SK-N-SH (cell line): ENCODE measurements at regions not wholly inside any gene's neighbourhood (a gene's known extent, or its start where the extent isn't known, plus 50 kb on each side); places are given as distances from the start of the nearest gene placed in this dataset.

Experiments used
- CTCF ChIP-seq: fragments of 200-600 bp; sonication (generic); IDR thresholded peaks from 2 replicates; pipeline ENCODE4 v1.6.1; 2017; ENCODE audit warnings: antibody characterized with exemption, mild to moderate bottlenecking, moderate library complexity
- EZH2phosphoT487 ChIP-seq: fragments of 200-600 bp; sonication (generic); IDR thresholded peaks from 2 replicates; pipeline ENCODE4 v1.6.1; 2017; ENCODE audit warnings: low read depth, mixed run types, mild to moderate bottlenecking, antibody characterized with exemption, moderate library complexity, borderline replicate concordance
- RCOR1 ChIP-seq: fragments of 150-350 bp; IDR thresholded peaks from 2 replicates; pipeline ENCODE4 v1.6.1; 2017; ENCODE audit warnings: antibody characterized with exemption, low read length
- REST ChIP-seq: IDR thresholded peaks from 2 replicates; pipeline ENCODE4 v1.6.1; 2012; ENCODE audit warnings: mild to moderate bottlenecking, low read depth, low read length, moderate library complexity

- TF ChIP-seq CTCF: no peak
- no peak for TF ChIP-seq EZH2phosphoT487
- TF ChIP-seq REST: no peak
- TF ChIP-seq RCOR1: no peak
Measured at GRCh38 chr11:112730591-112730990, 230.6 kb upstream of the NCAM1 start.
